Keratinocyte (primary cell): ENCODE measurements at regions not wholly inside any gene's neighbourhood (a gene's known extent, or its start where the extent isn't known, plus 50 kb on each side); places are given as distances from the start of the nearest gene placed in this dataset.

Source experiments
- DNase-seq: peaks from one replicate; pipeline ENCODE4 v3.0.0-alpha.2; 2011; ENCODE audit warnings: low read depth, missing footprints, low spot score
- FAIRE-seq: peaks from 2 replicates; lab custom pipeline; 2011; peaks lifted over from hg19 to GRCh38; lab: Jason Lieb, UNC
- H2AFZ ChIP-seq: 2 replicates; pipeline ENCODE4 v1.6.0; 2012; ENCODE audit warnings: low read length, control low read depth, inconsistent platforms; ENCODE audit not compliant: control insufficient read depth
- H3K27ac ChIP-seq: 2 replicates; pipeline ENCODE4 v1.5.1; 2011; ENCODE audit warnings: low read length; ENCODE audit not compliant: control insufficient read depth, insufficient read depth
- H3K27me3 ChIP-seq: 3 replicates; pipeline ENCODE4 v1.6.0; 2011; ENCODE audit warnings: low read length; ENCODE audit not compliant: control insufficient read depth, insufficient read depth; ENCODE audit errors: extremely low read depth
- H3K36me3 ChIP-seq, 2 experiments: 2 replicates in 1 of 2; 3 replicates in 1 of 2; pipeline ENCODE4 v1.5.1; 2011; ENCODE audit warnings: low read length in 2 of 2, mild to moderate bottlenecking in 1 of 2; ENCODE audit not compliant: control insufficient read depth in 2 of 2, insufficient read depth in 2 of 2; ENCODE audit errors: extremely low read depth in 1 of 2
- H3K4me1 ChIP-seq: 3 replicates; pipeline ENCODE4 v1.5.1; 2011; ENCODE audit warnings: low read length; ENCODE audit not compliant: control insufficient read depth, insufficient read depth; ENCODE audit errors: extremely low read depth
- H3K4me2 ChIP-seq: 3 replicates; pipeline ENCODE4 v1.6.0; 2011; ENCODE audit warnings: low read depth, low read length; ENCODE audit not compliant: control insufficient read depth, insufficient read depth; ENCODE audit errors: extremely low read depth
- H3K4me3 ChIP-seq, 3 experiments: fragments of 200-600 bp in 1 of 3; sonication (generic) in 1 of 3; 2 replicates in 2 of 3; 3 replicates in 1 of 3; pipeline ENCODE4 v1.5.1; 2011 to 2016; ENCODE audit warnings: low read length in 3 of 3, mild to moderate bottlenecking in 3 of 3, control low read depth in 2 of 3, inconsistent platforms in 1 of 3, low read depth in 1 of 3, mixed read lengths in 1 of 3, mixed run types in 1 of 3, moderate library complexity in 1 of 3; ENCODE audit not compliant: control insufficient read depth in 2 of 3, insufficient read depth in 2 of 3; ENCODE audit errors: extremely low read depth in 1 of 3
- H3K79me2 ChIP-seq: 2 replicates; pipeline ENCODE4 v1.6.0; 2012; ENCODE audit warnings: low read length; ENCODE audit not compliant: control insufficient read depth, insufficient read depth
- H3K9ac ChIP-seq: 3 replicates; pipeline ENCODE4 v1.6.0; 2011; ENCODE audit warnings: low read length; ENCODE audit not compliant: control insufficient read depth, insufficient read depth; ENCODE audit errors: extremely low read depth
- H3K9me1 ChIP-seq: 3 replicates; pipeline ENCODE4 v1.6.0; 2011; ENCODE audit warnings: low read length; ENCODE audit not compliant: control insufficient read depth, insufficient read depth; ENCODE audit errors: extremely low read depth
- H3K9me3 ChIP-seq: 2 replicates; pipeline ENCODE4 v1.5.1; 2012; ENCODE audit warnings: low read depth, low read length; ENCODE audit not compliant: control insufficient read depth
- H4K20me1 ChIP-seq: 3 replicates; pipeline ENCODE4 v1.6.0; 2011; ENCODE audit warnings: low read length; ENCODE audit not compliant: control insufficient read depth, insufficient read depth; ENCODE audit errors: extremely low read depth
- CTCF ChIP-seq, 3 experiments: IDR thresholded peaks in 1 of 3; conservative IDR thresholded peaks in 1 of 3; optimal IDR thresholded peaks in 1 of 3; 2 replicates in 2 of 3; 3 replicates in 1 of 3; pipeline versions ENCODE3 to v1.5.1; 2011; ENCODE audit warnings: low read length in 3 of 3, mild to moderate bottlenecking in 3 of 3, moderate library complexity in 2 of 3, control low read depth in 1 of 3, inconsistent platforms in 1 of 3; ENCODE audit not compliant: insufficient read depth in 2 of 3; ENCODE audit errors: extremely low read depth in 1 of 3
- EZH2 ChIP-seq: IDR thresholded peaks from one replicate; pipeline ENCODE4 v1.6.1; 2012; ENCODE audit warnings: inconsistent platforms, mild to moderate bottlenecking, low read length, moderate library complexity
- dilution Hi-C: fragments of 300-500 bp; cut with MboI; formaldehyde crosslinking; loops from one replicate; pipeline ENCODE4 v1.7.0; 2020; ENCODE audit warnings: low sequenced_read_pairs; ENCODE audit not compliant: extremely low pct_ligation_motif_present

- H3K79me2 ChIP-seq: no peaks in the 10 kb centered on the region
- H3K4me3 ChIP-seq: no peak overlapping the region
- no peaks in the 10 kb centered on the region for H3K36me3 ChIP-seq
- no peaks in the 10 kb centered on the region for H3K9me1 ChIP-seq
- H3K4me1 ChIP-seq: no peaks in the 10 kb centered on the region
- no peak overlapping the region for H3K9ac ChIP-seq
- dilution Hi-C loops: no loop called here
- H3K27me3 ChIP-seq: no peaks in the 10 kb centered on the region
- H4K20me1 ChIP-seq: no peaks in the 10 kb centered on the region
- no peak overlapping the region for H3K27ac ChIP-seq
- no peaks in the 10 kb centered on the region for H3K9me3 ChIP-seq
- FAIRE-seq (no peak), DNase-seq (no peak)
- no peak overlapping the region for H3K4me2 ChIP-seq
- no peak overlapping the region for H2AFZ ChIP-seq
- TF ChIP-seq EZH2 (no peak), CTCF (optimal IDR thresholded peaks at IDR 0.05 in 1 of 3, IDR thresholded peaks at IDR 0.05 in 1 of 3, conservative IDR thresholded peaks at IDR 0.05 in 1 of 3; ENCODE audit: extremely low read depth in 1 of 3, insufficient read depth in 2 of 3, low read length in 3 of 3) (no peak)
Measured at GRCh38 chr16:59060207-59060606, 326.1 kb upstream of the GOT2 start.

- Histone ChIP-seq H3K27ac (no peak overlapping the region), H3K4me2 (no peak overlapping the region), H3K27me3 (no peaks in the 10 kb centered on the region), H3K9me3 (no peaks in the 10 kb centered on the region), H3K9ac (no peak overlapping the region), H3K4me3 (no peak overlapping the region), H4K20me1 (no peaks in the 10 kb centered on the region), H3K4me1 (no peaks in the 10 kb centered on the region), H2AFZ (no peak overlapping the region), H3K36me3 (no peaks in the 10 kb centered on the region), H3K79me2 (no peaks in the 10 kb centered on the region), H3K9me1 (no peaks in the 10 kb centered on the region)
- dilution Hi-C loops: no loop called here
- no peak for DNase-seq
- FAIRE-seq: no peak
- no peak for TF ChIP-seq CTCF (optimal IDR thresholded peaks at IDR 0.05 in 1 of 3, IDR thresholded peaks at IDR 0.05 in 1 of 3, conservative IDR thresholded peaks at IDR 0.05 in 1 of 3; ENCODE audit: extremely low read depth in 1 of 3, insufficient read depth in 2 of 3, low read length in 3 of 3)
- no peak for TF ChIP-seq EZH2
Measured at GRCh38 chr16:59058250-59058649, 324.1 kb upstream of the GOT2 start.
